GM23248 (cell line): ENCODE measurements at regions not wholly inside any gene's neighbourhood (a gene's known extent, or its start where the extent isn't known, plus 50 kb on each side); places are given as distances from the start of the nearest gene placed in this dataset.

Source experiments
- EZH2 ChIP-seq: fragments of 200-600 bp; sonication (generic); IDR thresholded peaks from 2 replicates; pipeline ENCODE4 v1.6.1; 2018; ENCODE audit warnings: antibody characterized with exemption, mild to moderate bottlenecking; ENCODE audit not compliant: insufficient read depth, poor library complexity, severe bottlenecking
- EZH2phosphoT487 ChIP-seq: fragments of 200-600 bp; sonication (generic); IDR thresholded peaks from 2 replicates; pipeline ENCODE4 v1.6.1; 2018; ENCODE audit warnings: antibody characterized with exemption, moderate library complexity, mild to moderate bottlenecking, low read depth; ENCODE audit not compliant: insufficient read depth

DNA sequence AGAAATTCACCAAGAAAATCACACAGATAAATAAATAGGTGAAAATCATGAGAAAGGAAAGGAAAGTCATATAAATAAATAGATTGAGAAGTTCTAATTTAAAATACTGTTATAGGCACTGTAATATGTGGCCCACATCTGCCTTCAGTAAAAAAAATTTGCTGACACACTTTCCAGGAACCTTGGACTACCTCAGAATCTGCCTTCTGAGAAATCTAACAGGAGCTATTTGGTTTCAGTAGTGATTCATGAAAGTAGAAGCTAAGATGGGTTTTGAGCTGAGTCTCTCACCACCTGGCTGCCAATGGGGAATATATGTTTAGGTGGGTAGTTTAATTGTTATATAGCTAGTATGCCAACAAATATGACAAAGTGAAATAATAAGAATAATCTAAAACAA, 810.0 kb downstream of the RAB28 start:
- TF ChIP-seq EZH2 (no peak), EZH2phosphoT487 (no peak)
